ENCODE measurements at regions not wholly inside any gene's neighbourhood (a gene's known extent, or its start where the extent isn't known, plus 50 kb on each side); places are given as distances from the start of the nearest gene placed in this dataset.

GRCh38 chr4:8699479-8700145, 107.0 kb downstream of the CPZ start:
- DNase-seq (ENCODE audit: low read depth): no peak

DNA sequence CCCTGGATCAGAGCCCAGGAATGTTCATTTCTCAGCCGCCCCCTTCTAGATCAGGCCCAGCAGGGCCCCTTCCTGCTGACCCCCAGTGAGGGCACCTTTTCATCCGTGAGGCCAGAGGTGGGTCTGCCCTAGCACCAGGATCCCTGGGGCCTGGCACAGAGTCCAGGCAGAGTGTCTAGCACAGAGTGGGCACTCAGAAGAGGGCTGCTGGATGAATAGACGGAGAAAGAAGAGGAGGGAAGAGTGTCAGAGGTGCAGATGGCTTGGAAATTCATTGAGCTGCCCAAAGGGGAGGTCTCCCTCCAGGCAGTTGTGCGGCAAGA, 106.5 kb downstream of the CPZ start:
- DNase-seq (ENCODE audit: low read depth): no peak

DNA sequence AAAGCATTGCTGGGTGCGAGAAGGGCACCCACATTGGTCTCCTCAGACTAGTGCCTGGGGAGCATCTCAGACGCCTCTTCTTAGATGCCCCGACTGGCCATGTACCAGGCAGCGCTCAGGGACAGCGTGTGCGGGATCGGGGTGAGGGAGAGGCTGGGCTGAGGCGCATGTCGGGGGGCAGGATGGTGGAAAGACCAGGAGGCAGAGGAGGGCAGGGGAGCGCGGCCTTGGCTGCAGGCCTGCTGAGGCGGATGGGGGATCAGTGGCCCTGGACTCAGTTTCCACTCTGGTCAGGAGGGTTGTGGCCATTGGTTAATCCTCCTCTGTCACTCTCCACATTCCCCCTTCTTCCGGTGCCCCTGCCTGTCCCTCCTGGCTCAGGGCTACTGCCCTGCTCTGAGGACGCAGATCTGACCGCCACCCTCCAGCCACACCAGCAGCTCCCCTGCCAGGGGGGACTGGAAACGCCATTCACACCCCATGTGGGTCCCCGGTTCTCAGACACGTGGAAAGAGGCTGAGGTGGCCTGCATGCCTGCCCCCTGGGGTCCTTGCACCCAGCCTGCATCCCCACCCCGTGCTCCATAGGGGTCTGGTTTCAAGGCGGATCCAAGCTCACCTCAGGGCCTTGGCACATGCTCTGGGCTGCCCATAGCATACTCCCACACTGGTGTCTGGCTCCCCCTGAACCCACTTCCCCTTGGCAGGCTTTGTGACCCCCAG, 105.9 kb downstream of the CPZ start:
- no peak for DNase-seq (ENCODE audit: low read depth)

- no peak for DNase-seq (ENCODE audit: low read depth)
Measured at GRCh38 chr4:8697826-8698225, 105.3 kb downstream of the CPZ start.

DNA sequence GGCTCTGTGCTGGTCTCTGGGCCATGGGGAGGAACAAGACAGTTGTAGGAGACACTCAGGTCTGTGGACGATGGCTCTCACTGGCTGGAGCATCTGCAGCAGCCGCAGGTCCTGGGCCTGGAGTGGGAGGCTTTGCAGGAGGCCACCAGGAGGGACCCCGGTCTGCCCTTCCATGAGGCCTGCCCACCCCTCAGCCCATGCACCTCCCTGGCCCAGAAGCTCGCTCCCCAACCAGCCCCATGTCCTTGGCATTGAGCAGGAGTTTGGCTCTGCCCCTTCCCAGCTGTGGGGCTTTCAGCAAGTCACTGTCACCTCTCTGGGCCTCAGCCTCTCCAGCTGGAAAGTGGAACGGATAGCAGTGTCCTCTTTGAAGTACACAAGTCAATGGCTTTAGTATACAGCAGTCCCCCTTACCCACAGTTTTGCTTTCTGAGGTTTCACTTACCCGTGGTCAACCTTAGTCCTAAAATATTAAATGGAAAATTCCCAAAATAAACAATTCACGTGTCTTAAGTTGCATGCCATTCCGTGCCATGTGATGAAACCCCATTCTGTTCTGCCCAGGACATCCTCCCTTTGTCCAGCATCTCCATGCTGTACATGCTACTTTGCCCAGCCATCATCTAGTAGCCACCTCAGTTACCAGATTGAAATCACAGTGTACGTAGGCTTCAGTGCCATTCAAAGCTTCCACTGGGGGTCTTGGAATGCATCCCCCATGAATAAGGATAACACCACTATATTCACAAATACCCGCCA, 104.0 kb downstream of the CPZ start:
- DNase-seq (ENCODE audit: low read depth): no peak

GRCh38 chr4:8695237-8696219, 103.0 kb downstream of the CPZ start:
- DNase-seq (ENCODE audit: low read depth): no peak

DNA sequence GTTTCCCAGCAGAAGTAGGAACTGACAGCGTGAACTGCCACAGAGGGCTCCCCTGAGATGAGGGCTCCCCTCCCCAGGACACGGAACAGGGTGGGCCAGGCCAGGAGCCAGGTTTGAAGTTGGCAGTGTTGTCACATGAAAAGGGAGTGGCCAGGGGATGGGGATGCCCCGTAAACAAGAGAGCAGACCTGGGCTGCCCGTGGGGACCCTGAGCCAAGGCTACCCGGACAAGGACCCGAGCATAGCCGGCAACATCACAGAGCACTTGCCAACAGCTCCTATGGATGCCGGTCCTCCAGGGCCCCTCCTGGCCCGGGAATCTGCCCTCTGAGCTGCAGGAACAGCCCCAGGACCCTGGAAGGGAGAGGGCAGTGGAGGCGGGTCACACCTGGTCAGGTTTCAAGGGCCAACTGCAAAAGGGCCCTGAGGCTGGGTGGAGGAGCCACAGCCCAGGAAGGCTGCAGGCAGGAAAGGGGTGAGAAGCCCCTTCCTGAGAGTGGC, 102.1 kb downstream of the CPZ start:
- DNase-seq (ENCODE audit: low read depth): no peak

GRCh38 chr4:8694226-8694625, 101.7 kb downstream of the CPZ start:
- no peak for DNase-seq (ENCODE audit: low read depth)

GRCh38 chr4:8691151-8691775, 98.7 kb downstream of the CPZ start:
- no peak for DNase-seq (ENCODE audit: low read depth)

GRCh38 chr4:8690216-8691150, 97.9 kb downstream of the CPZ start:
- DNase-seq (ENCODE audit: low read depth): no peak

DNA sequence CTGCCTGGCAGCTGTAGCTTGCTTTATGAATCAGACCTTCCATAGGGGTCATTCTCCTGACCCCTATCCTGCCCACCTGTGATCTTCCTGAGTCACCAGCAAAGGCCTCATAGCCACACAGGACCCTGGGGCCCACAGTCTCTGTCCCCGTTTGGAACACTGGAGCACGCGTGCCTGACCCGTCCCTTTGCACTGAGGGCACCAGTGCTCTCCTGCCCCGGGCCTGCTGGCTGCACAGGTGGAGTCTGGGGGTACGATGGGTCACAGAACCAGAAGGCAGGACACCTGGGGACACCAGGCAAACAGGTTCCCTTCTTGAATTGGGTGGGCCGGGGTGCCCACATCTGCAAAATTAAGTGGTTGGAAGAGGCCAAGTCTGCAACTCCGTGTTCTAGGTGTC, 97.2 kb downstream of the CPZ start:
- DNase-seq (ENCODE audit: low read depth): no peak

DNA sequence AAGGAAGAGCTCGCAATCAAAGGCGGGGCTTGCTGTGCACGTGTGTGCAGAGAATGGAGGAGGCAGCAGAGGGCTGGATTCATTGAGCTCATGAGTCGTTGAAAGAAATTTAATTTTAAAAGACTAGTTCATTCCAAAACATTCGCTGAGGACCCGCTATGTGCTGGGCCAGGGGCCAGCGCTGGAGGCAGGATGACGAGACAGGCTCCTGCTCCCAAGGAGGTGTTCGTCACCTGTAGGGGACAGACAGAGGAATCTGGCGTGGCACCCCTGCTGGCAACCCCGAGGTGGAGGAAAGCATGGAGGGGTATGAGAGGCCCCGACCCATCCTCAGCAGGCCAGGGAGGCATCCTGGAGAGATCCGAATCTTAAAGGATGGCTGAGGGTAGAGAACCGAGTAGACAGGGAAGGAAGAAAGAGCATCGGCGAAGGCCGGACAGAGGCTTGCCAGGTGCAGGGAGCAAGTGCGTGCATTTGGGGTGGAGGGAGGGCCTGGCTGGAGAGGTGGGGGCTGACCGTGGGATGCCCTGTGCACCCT, 96.4 kb downstream of the CPZ start:
- no peak for DNase-seq (ENCODE audit: low read depth)

DNA sequence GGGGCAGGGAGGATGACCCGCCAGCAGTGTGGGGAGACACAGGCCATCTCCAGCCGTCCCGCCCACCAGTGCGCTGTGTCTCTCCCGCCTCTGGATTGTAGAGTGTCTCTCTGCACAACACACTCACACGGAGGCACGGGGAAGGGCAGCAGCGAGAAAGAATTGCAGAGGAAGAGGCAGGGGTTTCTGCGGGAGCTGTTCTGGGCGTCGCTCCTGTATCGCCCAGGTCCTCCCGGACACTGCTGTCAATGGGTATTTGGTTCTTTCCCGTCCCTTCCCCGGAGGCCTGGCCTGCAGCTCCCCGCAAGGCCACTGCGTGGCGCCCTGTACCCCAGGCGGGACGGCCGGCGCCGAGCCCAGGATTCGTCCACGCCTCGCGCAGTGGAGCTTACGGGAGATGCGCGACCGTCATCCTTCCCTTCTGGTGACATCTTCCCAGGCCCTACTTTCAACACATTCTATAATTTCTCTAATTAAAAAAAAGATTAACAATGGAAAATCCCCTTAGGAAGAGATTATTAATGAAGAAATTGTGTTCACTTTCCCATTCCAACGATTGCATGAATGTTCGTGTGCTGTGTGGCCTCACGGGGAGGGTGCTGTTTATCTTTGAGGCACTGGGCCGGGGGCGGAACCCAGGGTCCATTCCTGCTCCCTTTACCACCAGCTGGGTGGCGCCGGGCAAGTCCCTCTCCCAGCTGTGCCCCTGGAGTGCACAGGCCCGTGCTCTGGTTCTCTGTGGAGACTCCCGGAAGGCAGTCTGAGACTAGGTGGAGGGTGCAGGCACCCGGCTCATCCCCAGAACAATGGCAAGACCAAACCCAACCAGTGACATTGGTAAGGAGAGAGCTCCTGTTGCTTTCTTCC, 95.7 kb downstream of the CPZ start:
- no peak for DNase-seq (ENCODE audit: low read depth)

GRCh38 chr4:8687083-8687482, 94.5 kb downstream of the CPZ start:
- no peak for DNase-seq (ENCODE audit: low read depth)

GRCh38 chr4:8685831-8686230, 93.3 kb downstream of the CPZ start:
- DNase-seq (ENCODE audit: low read depth): no peak

DNA sequence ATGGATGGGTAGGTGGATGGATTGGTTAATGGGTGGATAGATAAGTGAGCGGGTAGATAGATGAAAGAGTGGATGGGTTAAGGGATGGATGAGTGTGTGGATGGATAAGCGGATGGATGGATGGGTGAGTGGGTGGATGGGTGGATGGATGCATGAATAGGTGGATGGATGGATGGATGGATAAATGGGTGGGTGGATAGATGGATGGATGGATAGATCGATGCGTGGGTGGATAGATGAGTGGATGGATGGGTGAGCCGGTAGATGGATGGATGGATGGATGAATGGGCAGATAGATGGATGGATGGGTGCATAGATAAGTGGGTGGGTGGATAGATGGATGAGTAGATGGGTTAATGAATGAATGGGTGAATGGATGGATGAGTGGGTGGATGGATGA, 90.9 kb downstream of the CPZ start:
- no peak for DNase-seq (ENCODE audit: low read depth)

DNA sequence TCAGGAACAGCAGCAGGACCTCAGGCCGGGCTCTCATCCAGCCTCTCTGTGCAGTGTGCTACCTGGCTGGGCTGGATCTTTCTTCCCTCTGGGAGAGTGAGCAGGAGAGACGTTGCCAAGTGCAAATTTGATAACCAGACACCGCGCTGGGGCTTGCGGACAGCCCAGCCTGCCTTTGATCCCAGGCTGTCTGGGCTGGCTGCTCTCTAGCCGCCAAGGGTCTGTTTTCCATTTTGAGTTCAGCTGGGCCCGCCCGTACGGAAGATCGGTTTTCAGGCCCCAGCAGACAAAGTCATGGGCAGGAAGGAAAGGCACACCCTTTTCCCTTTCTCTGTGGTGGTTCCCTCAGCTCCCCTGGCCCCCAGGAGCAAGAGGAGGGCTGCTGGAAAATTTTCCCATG, 90.2 kb downstream of the CPZ start:
- no peak for DNase-seq (ENCODE audit: low read depth)

DNA sequence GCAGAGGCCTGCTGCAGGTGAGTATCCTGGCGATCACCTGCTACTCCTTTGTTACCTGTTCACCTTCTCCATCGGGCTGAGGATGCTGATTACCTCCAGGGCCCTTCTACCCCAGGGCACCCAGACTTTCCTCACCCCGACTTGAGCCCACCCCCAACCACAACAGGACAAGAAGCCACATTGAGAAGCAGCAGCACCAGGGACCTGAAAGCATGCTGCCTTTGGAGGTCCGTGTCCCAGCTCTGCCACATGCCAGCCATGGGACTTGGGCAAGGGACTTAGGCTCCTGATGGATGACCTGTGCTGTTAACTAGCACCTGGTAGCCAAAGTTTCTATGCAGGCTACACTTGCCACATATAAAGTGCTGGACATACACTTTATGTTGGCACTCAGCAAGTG, 89.7 kb downstream of the CPZ start:
- DNase-seq (ENCODE audit: low read depth): no peak

Data from myocyte (in vitro differentiated cells).